GM18511 (cell line): ENCODE measurements at regions not wholly inside any gene's neighbourhood (a gene's known extent, or its start where the extent isn't known, plus 50 kb on each side); places are given as distances from the start of the nearest gene placed in this dataset.
"Not testable (repeated sequence)": the region's sequence is repeated elsewhere in the genome, so short reads cannot be mapped to it uniquely, and the experiment has no call there.

Source experiments
- ATAC-seq: cut with Tn5 transposase; IDR thresholded peaks from one replicate; pipeline ENCODE4 v1.9.1; 2021; ENCODE audit warnings: mild to moderate bottlenecking, moderate library complexity; ENCODE audit not compliant: unreplicated experiment

DNA sequence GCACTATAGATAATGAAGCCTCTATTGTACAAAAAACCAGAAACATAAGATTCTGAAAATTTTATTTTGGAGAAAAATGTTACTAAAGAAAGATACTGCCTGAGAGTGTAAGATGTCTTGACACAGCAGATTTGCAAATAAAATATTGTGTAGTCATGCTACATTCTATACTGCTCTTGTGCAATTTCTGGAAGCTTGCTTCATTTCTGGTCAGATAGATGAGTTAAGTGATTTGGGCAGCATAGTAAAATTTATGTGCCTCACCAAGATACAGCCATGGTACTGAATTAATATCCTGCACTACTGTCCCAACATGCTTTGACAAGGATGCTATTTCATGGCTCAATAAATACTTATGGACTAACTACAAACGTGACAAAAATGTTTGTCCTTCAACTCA is 55.1 kb upstream of the STARD13 start:
- no peak for ATAC-seq

- ATAC-seq = no peak
These were observed 56.4 kb upstream of the STARD13 start for GRCh38 chr13:33341861-33342452.

GRCh38 chr13:33345842-33346241 is 60.3 kb upstream of the STARD13 start:
- ATAC-seq = no peak

GRCh38 chr13:33347861-33348260 is 62.3 kb upstream of the STARD13 start:
- ATAC-seq = no peak

- no peak for ATAC-seq
These were observed 62.8 kb upstream of the STARD13 start for GRCh38 chr13:33348366-33348765.

DNA sequence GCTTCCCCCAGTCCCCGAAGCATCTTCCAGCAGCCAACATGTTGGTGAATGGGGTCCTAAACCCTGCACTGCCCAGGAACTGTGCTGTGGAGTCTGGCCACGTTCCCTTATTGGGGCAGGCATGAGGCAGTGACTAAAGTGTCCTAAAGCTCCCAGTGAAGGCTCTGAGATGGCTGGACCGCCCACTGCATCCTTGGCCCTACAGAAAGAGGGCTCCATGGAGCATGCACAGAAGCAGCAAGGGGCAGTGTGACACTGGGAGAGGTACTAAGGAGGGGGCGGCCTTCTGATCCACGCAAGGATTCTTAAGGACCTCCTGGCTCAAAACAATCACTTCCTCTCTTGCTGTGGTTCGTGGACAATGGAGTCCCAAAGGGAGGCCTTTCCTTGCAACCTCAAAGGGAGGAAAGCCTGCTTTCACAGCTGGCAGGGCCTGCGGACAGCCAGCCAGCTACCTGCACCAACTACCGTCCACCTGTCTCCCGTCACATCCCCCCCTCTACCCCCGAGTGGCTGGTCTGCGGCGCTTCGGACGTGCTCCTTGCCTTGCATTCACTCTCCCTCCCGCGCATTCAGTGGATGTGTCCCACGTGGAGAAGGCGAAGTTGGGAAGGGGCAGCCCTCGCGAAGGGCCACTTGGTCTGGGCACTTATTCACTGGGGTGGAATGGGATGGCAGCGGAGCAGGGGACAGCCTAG is 63.9 kb upstream of the STARD13 start:
- ATAC-seq = no peak

GRCh38 chr13:33349986-33350826 is 64.7 kb upstream of the STARD13 start:
- ATAC-seq = no peak

DNA sequence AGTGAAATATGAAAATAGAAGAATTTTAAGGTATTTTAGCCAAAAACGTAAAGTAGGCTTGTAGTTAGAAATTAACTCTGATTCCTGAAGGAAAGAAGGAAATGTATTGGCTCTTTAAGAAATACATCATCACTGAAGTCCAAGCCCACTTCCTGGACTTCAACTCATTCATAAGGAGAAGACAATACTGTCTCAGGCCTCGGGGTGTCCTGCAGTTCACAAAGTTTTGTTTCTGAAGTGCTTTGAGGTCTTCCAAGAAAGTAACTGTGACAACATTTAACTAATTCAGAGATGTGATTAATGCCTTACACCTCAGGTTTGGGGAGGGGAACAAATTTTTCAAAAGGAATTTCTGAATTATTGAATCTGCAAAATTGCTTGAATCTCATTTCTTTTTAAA is 65.8 kb upstream of the STARD13 start:
- no peak for ATAC-seq

DNA sequence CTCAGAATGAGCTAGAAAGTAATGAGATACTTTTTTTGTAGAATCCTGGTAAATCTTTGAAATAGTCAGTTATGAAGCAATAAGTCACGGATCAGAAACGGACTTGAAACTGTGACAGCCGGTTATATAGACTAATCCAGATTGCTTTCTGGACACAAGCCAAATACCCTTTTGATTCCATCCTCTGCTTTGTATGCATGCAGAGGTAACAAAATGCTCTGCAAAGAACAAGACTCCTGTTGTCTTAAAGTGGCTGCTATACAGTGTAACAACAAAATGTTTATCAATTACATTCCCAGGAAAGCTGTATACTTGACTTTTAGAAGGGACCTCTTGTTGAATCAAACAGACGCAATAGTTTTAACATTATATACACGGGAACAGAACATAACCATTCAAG is 66.5 kb upstream of the STARD13 start:
- no peak for ATAC-seq

GRCh38 chr13:33352526-33352925 is 67.0 kb upstream of the STARD13 start:
- no peak for ATAC-seq

DNA sequence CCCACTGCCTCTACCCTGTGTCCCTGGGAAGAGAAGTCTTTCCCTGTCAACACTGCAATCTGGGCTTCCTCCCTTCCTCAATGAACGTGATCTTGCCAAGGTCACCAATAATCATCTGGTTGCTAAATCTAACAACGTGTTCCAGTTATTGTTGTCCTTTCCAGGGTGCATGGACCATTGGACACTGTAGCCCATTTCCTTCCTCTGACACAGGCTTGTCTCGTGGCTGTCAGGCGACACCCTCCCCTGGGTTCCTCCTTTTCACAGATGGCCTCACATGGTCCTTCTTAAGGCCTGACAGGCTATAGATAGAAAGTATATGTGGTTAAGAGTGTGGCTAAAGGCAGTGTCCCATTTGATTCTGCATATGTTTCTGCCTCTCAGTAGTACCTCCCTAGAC is 67.7 kb upstream of the STARD13 start:
- ATAC-seq = peak; percentile 92

- no peak for ATAC-seq
These were observed 68.1 kb upstream of the STARD13 start for GRCh38 chr13:33353646-33354045.

DNA sequence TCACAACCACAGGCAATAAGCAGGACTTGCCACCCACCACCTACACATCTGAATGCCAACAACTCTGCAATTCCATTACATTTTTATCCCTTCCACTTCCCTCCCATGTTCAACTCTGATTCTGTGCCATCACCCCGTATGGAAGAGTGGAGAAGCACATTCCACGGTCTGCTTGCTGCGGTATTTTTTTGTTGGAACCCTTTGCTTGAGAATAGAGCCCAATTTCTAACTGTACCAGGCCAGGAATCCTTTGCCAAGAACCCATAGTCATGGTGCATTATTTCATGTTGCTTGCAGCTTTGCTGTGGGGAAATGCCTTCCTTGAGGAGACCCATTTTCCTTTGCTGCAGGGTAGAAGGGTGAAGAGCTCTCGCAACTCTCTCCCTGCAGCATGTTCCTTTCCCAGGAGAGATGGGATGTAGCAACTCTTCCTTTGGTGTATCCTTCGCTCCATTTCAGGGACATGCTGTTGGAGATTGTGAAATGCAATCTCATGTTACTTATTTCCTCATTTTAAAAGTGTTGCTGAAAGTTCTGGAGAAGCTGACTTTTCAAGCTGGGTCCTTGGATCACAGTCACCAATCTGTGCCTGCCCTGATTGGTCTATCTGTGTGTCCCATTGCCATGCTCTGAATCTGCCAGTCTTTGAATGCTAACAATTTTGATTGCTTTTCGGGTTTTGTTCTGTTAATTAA is 69.8 kb upstream of the STARD13 start:
- ATAC-seq = no peak

DNA sequence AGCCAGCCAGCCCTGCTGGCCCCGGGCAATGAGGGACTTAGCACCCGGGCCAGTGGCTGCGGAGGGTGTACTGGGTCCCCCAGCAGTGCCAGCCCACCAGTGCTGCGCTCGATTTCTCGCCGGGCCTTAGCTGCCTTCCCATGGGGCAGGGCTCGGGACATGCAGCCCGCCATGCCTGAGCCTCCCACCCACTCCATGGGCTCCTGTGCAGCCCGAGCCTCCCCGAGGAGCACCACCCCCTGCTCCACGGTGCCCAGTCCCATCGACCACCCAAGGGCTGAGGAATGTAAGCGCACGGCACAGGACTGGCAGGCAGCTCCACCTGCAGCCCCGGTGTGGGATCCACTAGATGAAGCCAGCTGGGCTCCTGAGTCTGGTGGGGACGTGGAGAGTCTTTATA is 72.5 kb upstream of the STARD13 start:
- not testable (repeated sequence) for ATAC-seq

GRCh38 chr13:33362986-33363727 is 77.6 kb upstream of the STARD13 start:
- ATAC-seq = peak; percentile 66

DNA sequence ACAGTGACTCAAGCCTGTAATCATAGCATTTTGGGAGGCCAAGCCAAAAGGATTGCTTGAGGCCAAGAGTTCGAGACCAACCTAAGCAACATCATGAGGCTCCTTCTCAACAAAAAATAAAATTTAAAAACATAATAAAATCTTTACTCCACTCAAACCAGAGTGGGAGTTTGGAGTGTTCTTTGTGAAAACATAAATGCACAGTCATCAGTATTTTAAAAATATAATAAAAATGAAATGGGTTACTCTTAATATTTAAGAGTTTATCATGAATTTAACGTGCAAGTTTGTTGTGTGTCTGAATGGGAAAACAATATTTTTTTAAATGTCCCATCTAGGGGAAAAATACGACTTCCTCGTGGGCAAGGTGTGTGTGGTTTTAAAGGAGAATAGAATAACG is 78.6 kb upstream of the STARD13 start:
- no peak for ATAC-seq

GRCh38 chr13:33366469-33367062 is 81.0 kb upstream of the STARD13 start:
- ATAC-seq = no peak

GRCh38 chr13:33367171-33367895 is 81.8 kb upstream of the STARD13 start:
- no peak for ATAC-seq

GRCh38 chr13:33367926-33368325 is 82.4 kb upstream of the STARD13 start:
- peak; percentile 80 for ATAC-seq

DNA sequence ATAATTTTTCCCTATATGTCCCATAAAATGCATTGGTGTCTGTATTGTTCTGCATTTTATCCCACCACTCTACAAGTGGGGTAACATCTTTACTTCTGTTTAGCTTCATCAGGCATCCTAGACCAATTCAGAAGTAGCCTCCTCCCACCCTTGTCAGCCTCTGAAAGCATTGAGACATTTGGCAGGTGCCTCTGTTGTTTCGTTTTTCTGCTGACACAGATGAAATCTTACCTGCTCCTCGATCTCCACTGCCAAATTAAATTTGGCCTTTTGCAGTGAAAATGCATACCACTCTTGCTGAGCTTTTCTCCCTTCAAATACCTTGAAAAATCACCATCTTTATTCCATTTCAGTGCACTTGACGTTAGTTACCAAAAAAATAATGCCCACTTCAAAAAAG is 83.5 kb upstream of the STARD13 start:
- no peak for ATAC-seq
